GM21367 (cell line): ENCODE measurements at regions not wholly inside any gene's neighbourhood (a gene's known extent, or its start where the extent isn't known, plus 50 kb on each side); places are given as distances from the start of the nearest gene placed in this dataset.
A peak's percentile ranks its signal among the peaks of the same experiment; 100 is the strongest.

ENCODE experiments used
- ATAC-seq: cut with Tn5 transposase; IDR thresholded peaks from one replicate; pipeline ENCODE4 v1.9.1; 2021; ENCODE audit not compliant: unreplicated experiment

- no peak for ATAC-seq
These were observed 406.2 kb upstream of the BRINP1 start for GRCh38 chr9:119775410-119775809.

- no peak for ATAC-seq
These were observed 404.6 kb upstream of the BRINP1 start for GRCh38 chr9:119773823-119774222.

DNA sequence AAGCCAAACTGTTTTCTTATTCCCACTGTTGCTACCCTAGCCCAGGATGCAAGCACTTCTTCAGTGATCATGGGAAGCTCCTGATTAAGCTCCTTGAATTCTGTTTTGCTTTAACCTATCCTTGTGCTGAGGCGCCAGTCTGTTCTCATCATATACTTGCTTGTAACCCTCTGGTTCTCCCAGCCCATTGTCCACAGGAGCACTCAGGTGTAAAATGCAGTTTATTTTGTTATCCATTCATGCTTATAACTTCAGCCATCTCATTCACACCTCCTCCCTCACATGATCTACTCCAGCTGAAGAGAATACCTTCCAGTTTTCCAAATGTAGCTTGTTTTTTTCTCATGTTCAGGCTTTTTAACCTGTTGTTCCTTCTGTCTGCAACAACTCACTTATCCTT lies 402.1 kb upstream of the BRINP1 start:
- ATAC-seq, result no peak

DNA sequence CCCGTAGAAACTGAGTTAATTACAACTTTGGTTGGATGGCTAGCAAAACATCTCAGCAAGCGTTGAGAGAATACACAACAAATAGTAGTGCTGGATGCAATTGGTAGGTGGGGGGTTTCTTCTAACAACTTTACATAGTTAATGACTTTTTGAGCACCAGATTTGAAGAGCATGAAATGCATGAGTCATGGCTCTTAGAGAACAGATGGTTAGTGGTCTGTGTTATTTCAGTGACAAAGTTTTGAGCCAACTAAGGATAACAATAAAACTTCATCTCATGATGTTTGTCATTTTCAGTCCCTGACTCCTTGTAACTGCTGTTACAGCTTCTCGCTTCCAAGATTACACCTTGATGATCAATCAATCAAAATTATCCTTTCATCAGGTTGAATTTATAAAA lies 399.0 kb upstream of the BRINP1 start:
- no peak for ATAC-seq

DNA sequence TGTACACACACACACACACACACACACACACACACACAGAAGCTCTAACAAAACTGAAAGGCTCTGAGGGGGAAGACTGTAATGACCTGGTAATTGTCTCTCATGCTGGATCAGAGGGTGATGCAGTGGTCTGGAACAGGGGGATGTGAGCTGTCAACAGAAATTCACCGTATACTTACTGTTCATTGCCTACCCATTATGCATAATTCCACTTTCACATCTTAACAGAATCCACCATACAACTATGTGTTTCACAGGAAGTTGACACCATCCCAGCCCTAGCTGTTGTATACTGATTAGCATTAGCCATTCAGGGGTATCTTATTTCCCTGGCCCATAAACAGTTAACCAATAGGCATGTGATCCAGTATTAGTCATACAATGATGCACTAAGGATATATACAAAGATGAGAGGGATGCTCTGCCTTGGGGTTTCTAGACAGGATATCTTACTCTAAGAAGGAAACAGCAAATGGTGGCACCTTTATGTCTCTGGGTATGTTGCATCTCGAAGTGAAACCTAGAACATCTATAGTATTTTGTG lies 396.5 kb upstream of the BRINP1 start:
- no peak for ATAC-seq

DNA sequence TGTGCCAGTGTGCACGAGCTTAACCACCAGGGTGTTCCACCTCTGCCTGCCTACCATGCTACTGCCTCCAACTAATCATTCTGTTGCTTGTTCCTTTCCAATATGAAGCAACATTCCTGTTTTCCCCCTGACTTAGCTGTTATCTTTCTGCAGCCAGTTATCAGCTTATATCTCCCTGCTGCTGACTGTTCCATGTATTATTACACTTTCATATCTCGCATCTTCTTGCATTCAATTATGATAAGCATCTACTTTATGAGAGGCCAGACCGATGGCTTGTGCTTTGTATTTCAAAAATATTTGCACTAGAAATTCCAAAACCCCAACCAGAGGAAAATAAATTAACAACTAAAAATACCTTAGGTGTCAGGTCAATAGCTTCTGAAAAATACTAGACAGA lies 394.0 kb upstream of the BRINP1 start:
- ATAC-seq, result no peak

GRCh38 chr9:119761812-119762211 lies 392.6 kb upstream of the BRINP1 start:
- ATAC-seq, result no peak

- no peak for ATAC-seq
These were observed 389.8 kb upstream of the BRINP1 start for GRCh38 chr9:119758990-119759389.

DNA sequence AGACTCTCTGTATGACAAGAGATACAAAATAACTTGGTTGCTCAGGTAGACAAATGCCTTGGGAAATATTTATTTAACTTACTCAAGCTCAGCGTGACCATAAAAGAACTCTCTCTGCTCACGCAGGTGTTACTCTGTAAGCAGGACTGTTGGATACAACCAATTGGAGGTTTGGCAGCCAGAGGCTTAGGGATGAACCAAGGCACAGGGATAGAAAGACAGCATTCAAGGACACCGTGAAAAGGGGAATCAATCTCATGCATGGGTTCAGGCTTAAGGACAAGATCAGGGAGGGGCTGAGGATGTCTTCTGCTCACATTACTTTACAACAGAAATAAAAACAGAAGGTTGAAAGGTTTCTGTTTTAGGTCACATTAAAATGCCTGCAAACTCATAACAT lies 389.0 kb upstream of the BRINP1 start:
- no peak for ATAC-seq

DNA sequence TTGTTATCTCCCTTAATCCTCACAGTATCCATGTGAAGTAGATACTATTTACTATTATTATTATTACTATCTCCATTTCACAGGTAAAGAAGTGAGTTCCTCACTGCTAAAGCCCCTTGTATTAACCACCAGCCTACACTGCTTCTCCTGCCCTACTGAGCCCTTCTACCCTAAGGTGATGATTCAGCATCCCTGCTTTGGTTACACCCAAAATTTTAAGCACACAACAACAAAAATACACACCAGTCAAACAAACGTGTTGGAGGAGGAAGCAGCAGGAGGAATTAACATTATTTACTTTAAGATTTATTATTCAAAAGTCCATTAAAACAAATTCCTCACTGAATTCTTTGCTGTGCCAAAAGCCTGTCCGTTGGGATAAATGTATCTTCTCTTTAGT lies 370.2 kb upstream of the BRINP1 start:
- no peak for ATAC-seq

DNA sequence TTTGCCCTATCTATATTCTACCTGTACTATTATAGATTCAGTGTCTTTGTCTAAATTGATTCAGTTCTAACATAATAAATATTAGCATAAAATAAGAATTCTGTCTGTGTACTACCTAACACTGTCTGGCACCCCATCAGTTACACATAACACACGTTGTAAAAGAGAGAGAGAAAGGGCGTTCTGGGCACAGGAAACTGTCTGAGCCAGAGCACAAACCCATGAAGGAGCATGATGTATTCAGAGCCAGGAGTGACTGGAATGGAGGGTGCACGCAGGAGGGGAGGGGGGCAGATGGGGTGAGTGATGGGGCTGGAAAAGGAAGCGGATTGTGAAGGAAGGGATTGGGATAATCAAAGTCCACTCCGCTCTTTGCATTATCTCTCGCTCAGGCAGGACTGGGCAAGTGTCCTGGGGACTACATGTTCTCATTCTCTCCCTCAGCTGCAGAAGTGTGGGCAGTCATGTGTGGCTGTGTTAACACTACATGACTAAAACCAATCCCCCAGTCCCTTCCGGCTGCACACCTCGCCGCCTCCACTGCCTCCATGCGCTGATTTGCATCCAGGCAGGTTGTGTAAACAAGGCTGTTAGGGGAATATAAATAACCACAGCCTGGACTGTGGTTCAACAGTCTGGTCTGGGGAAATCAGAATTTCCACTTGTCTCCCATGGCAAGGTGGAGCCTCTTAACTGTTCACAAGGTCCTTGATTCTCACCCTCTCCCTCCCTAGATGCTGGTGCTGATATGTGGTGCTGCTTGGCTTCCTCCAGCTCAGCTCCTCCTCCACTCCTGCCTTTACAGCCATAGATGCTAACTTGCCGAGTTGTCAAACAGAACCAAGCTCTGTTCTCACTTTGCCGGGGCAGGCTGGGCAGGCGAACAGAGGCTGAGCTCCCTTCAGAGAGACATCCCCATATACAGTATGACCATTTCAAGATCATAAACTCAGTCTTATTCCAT lies 367.5 kb upstream of the BRINP1 start:
- ATAC-seq, result peak; percentile 99

GRCh38 chr9:119727988-119728387 lies 358.8 kb upstream of the BRINP1 start:
- ATAC-seq, result no peak

DNA sequence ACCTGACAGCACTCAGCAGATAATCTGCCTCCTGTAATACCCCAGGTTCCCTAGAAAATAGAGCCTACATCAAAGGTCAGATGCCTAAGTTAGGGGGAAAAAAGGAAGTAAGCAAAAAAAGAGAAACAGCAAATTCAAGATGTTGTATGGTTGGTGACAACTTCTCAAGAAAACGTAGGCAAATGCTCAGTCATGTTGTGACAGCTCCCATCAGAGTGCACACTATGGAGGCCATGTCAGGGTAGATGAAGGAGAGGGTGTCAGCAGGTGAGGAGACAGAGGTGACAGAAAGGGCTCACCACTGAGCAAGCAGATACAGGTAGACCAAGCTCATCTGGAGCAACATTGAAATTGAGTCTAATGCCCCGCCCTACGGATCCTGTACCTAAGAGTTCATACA lies 356.8 kb upstream of the BRINP1 start:
- no peak for ATAC-seq

- ATAC-seq, result no peak
These were observed 353.1 kb upstream of the BRINP1 start for GRCh38 chr9:119722384-119722783.

DNA sequence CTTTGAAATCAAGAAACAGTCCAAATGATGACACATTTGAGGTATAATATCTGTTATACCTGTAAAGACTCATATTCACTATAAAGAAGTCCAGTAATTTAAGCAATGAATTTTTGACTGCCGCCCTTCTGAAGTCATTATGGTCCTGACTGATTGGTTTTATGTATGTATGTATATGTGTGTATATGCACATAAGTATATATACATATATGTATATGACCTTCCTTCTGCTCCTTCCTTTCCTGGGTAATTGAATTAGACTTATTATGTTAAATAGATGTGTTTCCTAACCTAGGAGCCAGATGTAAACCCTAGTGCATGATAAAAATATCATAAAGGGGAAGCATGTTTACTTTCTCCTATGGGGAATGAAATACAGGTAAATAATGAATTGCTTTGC lies 343.1 kb upstream of the BRINP1 start:
- no peak for ATAC-seq

GRCh38 chr9:119709431-119709830 lies 340.2 kb upstream of the BRINP1 start:
- no peak for ATAC-seq

GRCh38 chr9:119707228-119707845 lies 338.1 kb upstream of the BRINP1 start:
- ATAC-seq, result no peak

DNA sequence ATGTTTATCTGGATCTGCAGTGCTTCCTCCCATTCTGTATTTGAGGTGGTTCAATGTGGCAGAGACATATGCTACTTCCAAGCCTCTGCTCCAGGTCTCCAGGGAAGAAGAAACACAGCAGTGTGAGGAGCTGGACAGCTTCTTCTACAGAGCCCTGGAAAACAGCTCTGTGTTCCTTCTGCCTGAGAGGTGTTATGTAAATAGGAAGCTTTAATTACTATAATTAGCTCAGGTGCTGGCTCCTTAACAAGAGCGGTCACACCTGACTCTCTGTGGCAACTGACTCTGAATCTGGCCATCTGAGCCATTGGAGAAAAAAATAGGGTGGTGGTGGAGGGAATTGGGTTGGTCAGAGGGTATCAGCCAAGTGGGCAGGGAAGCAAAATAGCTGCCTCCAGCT lies 332.4 kb upstream of the BRINP1 start:
- ATAC-seq, result no peak

DNA sequence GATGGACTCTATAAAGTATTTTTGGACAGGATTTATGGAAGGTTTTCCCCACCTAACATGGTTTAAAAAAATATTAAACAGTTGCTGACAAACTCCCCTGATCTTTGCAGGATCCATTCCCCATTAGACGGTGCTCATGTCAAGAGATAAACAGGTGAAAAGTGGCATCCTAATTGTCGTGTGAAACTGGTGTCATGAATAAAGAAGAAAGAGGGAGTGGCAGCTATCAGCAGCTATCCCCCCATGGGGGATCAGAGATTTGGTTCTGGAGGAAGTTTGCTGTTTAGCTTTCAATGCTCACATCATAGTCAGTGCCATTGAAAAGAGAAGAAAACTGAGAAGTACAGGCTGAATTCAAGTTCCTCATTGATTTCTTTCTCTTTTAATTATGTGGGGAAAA lies 329.3 kb upstream of the BRINP1 start:
- ATAC-seq, result no peak

DNA sequence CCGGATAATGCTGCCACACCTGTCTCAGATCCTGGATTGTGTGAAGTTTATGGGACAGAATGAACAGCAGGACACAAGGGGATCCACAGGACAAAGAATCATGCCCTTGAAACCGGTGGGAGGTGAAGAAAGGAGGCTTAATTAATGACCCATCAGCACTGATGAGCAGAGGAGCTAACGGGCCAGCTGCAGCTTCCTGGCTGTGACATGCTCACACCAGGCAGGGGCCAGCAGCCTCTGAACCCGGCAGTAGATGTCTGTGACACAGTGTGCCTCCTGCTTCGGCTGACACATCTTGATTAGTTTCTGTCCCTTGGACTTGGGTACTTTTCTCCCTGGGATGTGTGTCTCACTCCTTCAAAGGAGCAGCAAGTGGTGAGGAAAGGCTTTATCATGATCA lies 328.8 kb upstream of the BRINP1 start:
- ATAC-seq, result no peak

GRCh38 chr9:119689879-119690278 lies 320.6 kb upstream of the BRINP1 start:
- ATAC-seq, result no peak

DNA sequence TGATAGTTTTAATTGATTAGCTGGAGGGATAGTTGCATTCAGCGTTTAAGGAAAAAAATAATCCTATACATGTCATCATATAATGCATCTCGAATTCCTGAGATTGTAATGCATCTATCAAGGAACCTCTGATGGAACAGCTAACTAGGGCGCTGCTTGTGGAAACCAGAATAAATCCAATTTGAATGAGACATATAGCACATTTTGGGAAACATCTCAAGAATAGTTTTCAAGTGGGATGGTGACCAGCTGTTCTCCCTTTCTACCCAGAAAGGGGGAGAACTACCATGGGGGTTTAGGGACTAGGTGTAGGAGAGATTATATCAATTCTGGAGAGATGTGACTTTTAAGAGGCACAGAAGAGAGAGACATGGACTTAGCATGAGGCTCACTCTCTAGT lies 319.3 kb upstream of the BRINP1 start:
- ATAC-seq, result no peak
